Spleen (tissue), 11 donors: ENCODE measurements at regions not wholly inside any gene's neighbourhood (a gene's known extent, or its start where the extent isn't known, plus 50 kb on each side); places are given as distances from the start of the nearest gene placed in this dataset.
"Not testable (repeated sequence)": the region's sequence is repeated elsewhere in the genome, so short reads cannot be mapped to it uniquely, and the experiment has no call there.

Source experiments
- DNase-seq: peaks from one replicate; pipeline ENCODE4 v3.0.0-alpha.2; 2020
- H3K27ac ChIP-seq, 8 donors: fragments of 200-600 bp; sonication (generic) in 7 of 8; 1 replicate in 4 of 8; 2 replicates in 4 of 8; pipeline versions ENCODE4 v1.5.0 to v1.8.0; 2016 to 2021; ENCODE audit warnings: inconsistent platforms in 4 of 8, mild to moderate bottlenecking in 4 of 8, moderate library complexity in 1 of 8
- H3K27me3 ChIP-seq, 7 donors: fragments of 200-600 bp; sonication (generic) in 6 of 7; replicated peaks in 1 of 7; 1 replicate in 4 of 7; 2 replicates in 3 of 7; pipeline versions ENCODE4 v1.5.0 to v1.8.0; 2016 to 2021; ENCODE audit warnings: inconsistent platforms in 3 of 7, mild to moderate bottlenecking in 1 of 7
- H3K36me3 ChIP-seq, 6 donors: fragments of 200-600 bp; sonication (generic) in 5 of 6; 1 replicate in 4 of 6; 2 replicates in 2 of 6; pipeline versions ENCODE4 v1.5.0 to v1.8.0; 2016 to 2021; ENCODE audit warnings: inconsistent platforms in 2 of 6
- H3K4me1 ChIP-seq, 6 donors: fragments of 200-600 bp; sonication (generic) in 5 of 6; 1 replicate in 3 of 6; 2 replicates in 3 of 6; pipeline versions ENCODE4 v1.5.0 to v1.8.0; 2016 to 2021; ENCODE audit warnings: inconsistent platforms in 3 of 6
- H3K4me3 ChIP-seq, 8 donors: fragments of 200-600 bp; sonication (generic) in 7 of 8; 1 replicate in 4 of 8; 2 replicates in 4 of 8; pipeline versions ENCODE4 v1.5.0 to v1.8.0; 2016 to 2021; ENCODE audit warnings: inconsistent platforms in 4 of 8, mild to moderate bottlenecking in 4 of 8, moderate library complexity in 2 of 8
- H3K9me3 ChIP-seq, 8 donors: fragments of 200-600 bp; sonication (generic) in 7 of 8; 1 replicate in 4 of 8; 2 replicates in 4 of 8; pipeline versions ENCODE4 v1.5.0 to v1.8.0; 2016 to 2021; ENCODE audit warnings: inconsistent platforms in 4 of 8
- CTCF ChIP-seq, 11 experiments: fragments of 200-600 bp in 7 of 11; fragments of 450-650 bp in 4 of 11; sonication (generic) in 4 of 11; IDR thresholded peaks in 8 of 11; conservative IDR thresholded peaks in 3 of 11; 1 replicate in 7 of 11; 2 replicates in 4 of 11; pipeline versions ENCODE4 v1.4.0 to v1.8.0; 2016 to 2021; ENCODE audit warnings: antibody characterized with exemption in 11 of 11, inconsistent platforms in 4 of 11, mild to moderate bottlenecking in 1 of 11
- POLR2A ChIP-seq, 3 donors: fragments of 450-650 bp; IDR thresholded peaks; one replicate each; pipeline ENCODE4 v1.5.1; 2017; ENCODE audit warnings: antibody characterized with exemption in 3 of 3, mild to moderate bottlenecking in 1 of 3
- POLR2AphosphoS5 ChIP-seq, 3 donors: sonication (generic); formaldehyde crosslinking; IDR thresholded peaks; one replicate each; pipeline ENCODE4 v1.5.1; 2017; ENCODE audit warnings: antibody characterized with exemption in 3 of 3
- WGBS, 5 donors: extraction: QIAGEN DNeasy Blood & Tissue Kit in 3 of 5; methylation state at CpG; one replicate each; pipeline versions ENCODE4 v1.1.5 to v1.1.7; 2013 to 2018; 5-methylcytosine and 5-hydroxymethylcytosine counted together
- intact Hi-C: fragments of 100-400 bp; cut with DNase I; formaldehyde crosslinking; loops from one replicate; pipeline ENCODE4 v1.15.0; 2023; ENCODE audit warnings: low total_unique reads
- donor health status: healthy with polysubstance abuse.
- donor health status: DM: no; HTN: no; CAD: no; lungs with moderate emphysema.
- donor health status: DM: no; HTN: no; CAD: no.
- donor health status: Bipolar disorder and iron deficiency.
- donor health status: healthy.
- donor health status: DM: no; HTN: no; CAD: no.
- donor health status: DM: yes; HTN: yes; CAD: no.

GRCh38 chr16:26988186-26988585 is 78.5 kb upstream of the C16orf82 start:
- Histone ChIP-seq H3K36me3 (no peaks in the 10 kb centered on the region), H3K4me1 (no peaks in the 10 kb centered on the region), H3K9me3 (no peaks in the 10 kb centered on the region), H3K27me3 (peaks cover 0 to 35% (median 0%) of the 10 kb centered on the region in 7 donors), H3K27ac (no peak overlapping the region), H3K4me3 (no peak overlapping the region)
- TF ChIP-seq POLR2A (IDR thresholded peaks at IDR 0.05) (no peak), POLR2AphosphoS5 (IDR thresholded peaks at IDR 0.05) (no peak), CTCF (IDR thresholded peaks at IDR 0.05 in 8 of 11, conservative IDR thresholded peaks at IDR 0.05 in 3 of 11) (no peak)
- WGBS, 5 donors = 63 to 82% (median 69%) methylated on average over 5 of the region's 5 CpGs
- intact Hi-C loops = no loop called here
- DNase-seq = no peak

- DNase-seq, H3K4me1 ChIP-seq, H3K4me3 ChIP-seq, H3K27ac ChIP-seq, intact Hi-C loops, H3K9me3 ChIP-seq, H3K36me3 ChIP-seq: not testable (repeated sequence)
- 90 to 93% (median 91%) methylated on average over 5 of the region's 5 CpGs for WGBS, 5 donors
- peaks cover 0 to 53% (median 0%) of the 10 kb centered on the region in 7 donors for H3K27me3 ChIP-seq
Measured at GRCh38 chr16:26990384-26991120, 76.2 kb upstream of the C16orf82 start.

DNA sequence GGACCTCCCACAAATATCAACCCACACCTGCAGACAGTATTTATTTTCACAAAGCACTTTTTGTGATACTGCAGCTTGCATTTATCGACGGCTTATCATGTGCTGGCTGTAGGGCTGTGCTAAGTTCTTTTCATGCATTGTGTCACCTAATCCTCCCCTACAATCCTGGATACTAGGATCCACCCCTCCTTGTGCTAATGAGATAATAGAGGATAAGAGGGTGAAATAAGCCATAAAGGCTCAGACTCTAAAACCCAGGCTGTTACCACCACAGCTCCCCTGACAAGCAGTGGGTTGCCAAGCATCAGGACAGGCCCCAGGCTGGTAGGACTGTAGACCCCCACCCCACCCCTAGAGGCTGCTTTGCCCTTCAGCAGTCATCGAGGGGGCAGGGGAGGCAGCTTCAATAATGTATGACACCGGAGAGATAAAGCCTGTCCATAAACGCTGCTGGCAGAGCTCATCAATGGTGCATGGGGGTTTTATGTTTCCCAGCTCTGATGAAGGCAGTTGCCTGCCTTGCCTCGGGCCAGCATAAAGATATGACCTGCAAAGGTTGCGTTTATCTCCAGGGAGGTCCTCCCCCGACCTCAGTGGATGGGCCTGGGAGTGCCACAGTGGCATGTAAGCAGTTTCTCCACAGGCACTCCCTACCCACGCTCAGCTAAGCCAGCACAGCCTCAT is 73.9 kb upstream of the C16orf82 start:
- Histone ChIP-seq H3K4me1 (no peaks in the 10 kb centered on the region), H3K9me3 (peaks cover 0 to 17% (median 12%) of the 10 kb centered on the region in 8 donors)

GRCh38 chr16:26993511-26993910 is 73.2 kb upstream of the C16orf82 start:
- Histone ChIP-seq H3K27me3 (peaks cover 0 to 41% (median 0%) of the 10 kb centered on the region in 7 donors), H3K36me3 (no peaks in the 10 kb centered on the region), H3K4me1 (no peaks in the 10 kb centered on the region), H3K4me3 (no peak overlapping the region), H3K9me3 (peaks cover 0 to 19% (median 13%) of the 10 kb centered on the region in 8 donors), H3K27ac (no peak overlapping the region)
- no peak for DNase-seq
- 68 to 80% (median 75%) methylated on average over 10 of the region's 10 CpGs for WGBS, 5 donors
- TF ChIP-seq POLR2A (IDR thresholded peaks at IDR 0.05) (no peak), POLR2AphosphoS5 (IDR thresholded peaks at IDR 0.05) (no peak), CTCF (IDR thresholded peaks at IDR 0.05 in 8 of 11, conservative IDR thresholded peaks at IDR 0.05 in 3 of 11) (no peak)
- intact Hi-C loops = no loop called here

More for the DNA sequence above, 73.9 kb upstream of the C16orf82 start:
- Histone ChIP-seq H3K36me3 (no peaks in the 10 kb centered on the region), H3K27me3 (peaks cover 0 to 48% (median 0%) of the 10 kb centered on the region in 7 donors), H3K27ac (no peak overlapping the region), H3K4me3 (no peak overlapping the region)
- no peak for DNase-seq
- intact Hi-C loops = no loop called here
- TF ChIP-seq CTCF (IDR thresholded peaks at IDR 0.05 in 8 of 11, conservative IDR thresholded peaks at IDR 0.05 in 3 of 11) (no peak), POLR2A (IDR thresholded peaks at IDR 0.05) (no peak), POLR2AphosphoS5 (IDR thresholded peaks at IDR 0.05) (no peak)
- 45 to 61% (median 57%) methylated on average over 9 of the region's 9 CpGs for WGBS, 5 donors
